ENCODE measurements at regions not wholly inside any gene's neighbourhood (a gene's known extent, or its start where the extent isn't known, plus 50 kb on each side); places are given as distances from the start of the nearest gene placed in this dataset.

DNA sequence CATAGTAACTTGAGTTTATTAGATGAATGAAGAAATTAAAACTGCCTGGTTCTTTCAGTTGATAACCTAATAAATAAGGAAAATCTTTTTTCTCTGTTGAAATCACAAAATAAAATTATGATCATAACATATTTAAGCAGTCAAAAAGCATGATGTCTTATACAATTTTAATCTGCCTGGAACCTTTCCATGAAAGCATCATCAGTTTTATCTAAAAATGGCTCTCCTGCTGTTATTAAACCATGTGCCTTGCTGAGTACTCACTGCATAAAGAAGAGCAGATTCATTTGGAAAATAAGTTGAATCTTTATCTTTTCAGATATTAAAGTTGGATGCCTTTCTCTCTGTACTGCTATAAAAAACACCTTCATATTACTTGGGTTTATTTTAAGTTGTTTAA lies 148.8 kb downstream of the SLC24A2 start:
- TF ChIP-seq POLR2AphosphoS5 (IDR thresholded peaks at IDR 0.05; ENCODE audit: borderline replicate concordance, low read depth, low read length) (no peak), EZH2 (IDR thresholded peaks at IDR 0.05) (no peak), FOXP2 (optimal IDR thresholded peaks at IDR 0.05; ENCODE audit: control extremely low read depth, extremely low read length, insufficient read depth) (no peak)

Data from SK-N-MC (cell line).